CD4-positive, alpha-beta T cell treated with Interleukin-4 for 1 hour (primary cell): ENCODE measurements at regions not wholly inside any gene's neighbourhood (a gene's known extent, or its start where the extent isn't known, plus 50 kb on each side); places are given as distances from the start of the nearest gene placed in this dataset.
"Not testable (repeated sequence)": the region's sequence is repeated elsewhere in the genome, so short reads cannot be mapped to it uniquely, and the experiment has no call there.

Experiments
- DNase-seq, 2 donors: peaks; one replicate each; pipeline ENCODE4 v3.0.0-alpha.2; 2020 to 2022

DNA sequence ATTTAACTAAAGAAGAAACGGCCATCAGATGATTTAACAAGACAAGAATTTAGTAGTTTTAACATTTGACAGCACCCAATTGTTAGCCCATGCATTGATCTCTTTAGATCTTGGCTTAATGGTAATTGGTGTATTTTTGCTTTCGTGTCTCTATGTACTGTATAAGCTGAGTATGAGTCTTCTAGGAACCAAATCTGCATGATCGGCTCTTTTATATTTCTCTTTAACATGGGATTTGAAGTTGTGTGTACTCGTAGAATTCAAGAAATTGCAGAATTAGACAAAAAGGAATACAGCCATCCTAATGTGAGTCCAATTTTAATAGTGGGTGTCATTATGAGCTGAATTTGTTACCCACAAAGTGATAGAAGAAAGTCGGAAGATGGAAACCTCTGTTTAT is 438.9 kb upstream of the WWC1 start:
- no peak for DNase-seq

DNA sequence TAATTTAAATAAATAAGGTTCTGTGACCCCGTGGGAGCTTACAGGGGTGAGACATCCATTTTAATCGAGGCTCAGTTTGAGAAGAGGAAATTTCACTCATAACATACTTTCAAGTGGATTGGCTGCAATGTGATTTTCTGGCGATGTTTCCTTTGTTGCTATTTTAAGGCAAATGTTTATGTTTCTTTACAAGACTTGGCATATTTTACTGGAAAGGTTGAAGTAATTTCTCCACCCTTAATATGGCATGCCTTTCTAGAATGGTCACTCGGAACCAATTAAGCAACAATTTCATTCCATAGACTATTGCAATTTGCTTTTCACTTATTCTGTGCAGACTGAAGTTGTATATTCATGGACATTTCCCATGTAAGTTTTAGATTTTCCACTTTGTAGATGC is 438.0 kb upstream of the WWC1 start:
- DNase-seq, result no peak

DNA sequence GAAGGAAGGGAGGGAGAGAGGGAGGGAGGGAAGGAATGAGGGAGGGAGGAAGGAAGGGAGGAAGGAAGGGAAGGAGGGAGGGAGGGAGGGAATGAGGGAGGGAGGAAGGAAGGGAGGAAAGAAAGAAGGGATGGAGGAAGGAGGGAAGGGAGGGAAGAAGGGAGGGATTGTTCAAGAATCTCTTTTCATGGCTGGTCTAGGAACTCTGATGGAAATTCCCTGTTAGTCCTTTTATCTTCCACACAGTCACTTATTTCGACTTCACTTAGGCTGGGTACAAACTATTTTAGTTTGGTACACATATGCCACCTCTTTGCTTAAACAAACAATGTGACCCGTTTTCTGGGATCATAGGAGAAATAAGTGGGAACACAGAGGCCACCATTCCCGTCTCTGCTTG is 435.6 kb upstream of the WWC1 start:
- DNase-seq, result no peak

DNA sequence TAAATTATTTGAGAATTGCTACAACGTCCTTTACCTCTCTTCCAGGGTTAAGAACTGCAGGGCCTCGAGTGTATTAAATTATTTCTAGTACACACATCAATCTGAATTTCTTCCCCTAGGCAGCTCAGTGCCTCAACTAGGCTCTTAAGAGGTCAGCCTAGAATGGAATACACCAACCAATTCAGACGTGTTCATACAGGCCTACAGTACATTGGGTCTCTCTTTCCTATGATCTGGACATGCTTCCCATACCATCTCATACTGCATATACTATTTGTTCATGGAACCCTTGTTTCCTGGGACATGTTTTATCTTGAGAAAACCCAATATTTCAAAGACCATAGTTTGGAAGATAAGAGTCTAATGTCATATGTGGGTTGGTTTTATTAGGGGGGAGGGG is 434.1 kb upstream of the WWC1 start:
- no peak for DNase-seq

DNA sequence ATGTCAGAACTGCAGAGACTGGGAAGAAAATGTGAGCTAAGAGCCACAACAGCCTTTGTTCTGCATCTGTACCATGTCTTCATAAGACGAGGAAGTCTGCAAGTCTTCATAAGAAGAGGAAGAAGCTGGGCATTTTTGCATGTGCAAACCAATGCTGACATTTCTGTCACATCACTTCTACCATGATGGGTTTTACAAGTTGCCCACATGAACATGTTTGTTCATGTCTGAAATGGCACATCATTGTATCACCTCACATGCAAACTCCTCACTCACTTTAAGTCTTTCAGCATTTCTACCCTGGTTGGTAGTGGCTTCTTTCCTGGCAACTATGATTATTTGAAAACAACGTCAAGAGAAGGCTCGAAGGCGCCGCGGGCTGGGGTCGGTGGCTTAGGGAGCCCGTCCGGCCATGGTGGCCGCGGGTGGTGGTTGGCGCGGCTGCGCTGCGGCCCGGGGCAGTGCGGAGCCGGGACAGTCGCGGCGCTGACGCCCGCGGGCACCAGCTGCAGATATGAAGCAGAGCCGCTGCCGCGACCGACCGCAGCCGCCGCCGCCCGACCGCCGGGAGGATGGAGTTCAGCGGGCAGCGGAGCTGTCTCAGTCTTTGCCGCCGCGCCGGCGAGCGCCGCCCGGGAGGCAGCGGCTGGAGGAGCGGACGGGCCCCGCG is 433.1 kb upstream of the WWC1 start:
- not testable (repeated sequence) for DNase-seq

DNA sequence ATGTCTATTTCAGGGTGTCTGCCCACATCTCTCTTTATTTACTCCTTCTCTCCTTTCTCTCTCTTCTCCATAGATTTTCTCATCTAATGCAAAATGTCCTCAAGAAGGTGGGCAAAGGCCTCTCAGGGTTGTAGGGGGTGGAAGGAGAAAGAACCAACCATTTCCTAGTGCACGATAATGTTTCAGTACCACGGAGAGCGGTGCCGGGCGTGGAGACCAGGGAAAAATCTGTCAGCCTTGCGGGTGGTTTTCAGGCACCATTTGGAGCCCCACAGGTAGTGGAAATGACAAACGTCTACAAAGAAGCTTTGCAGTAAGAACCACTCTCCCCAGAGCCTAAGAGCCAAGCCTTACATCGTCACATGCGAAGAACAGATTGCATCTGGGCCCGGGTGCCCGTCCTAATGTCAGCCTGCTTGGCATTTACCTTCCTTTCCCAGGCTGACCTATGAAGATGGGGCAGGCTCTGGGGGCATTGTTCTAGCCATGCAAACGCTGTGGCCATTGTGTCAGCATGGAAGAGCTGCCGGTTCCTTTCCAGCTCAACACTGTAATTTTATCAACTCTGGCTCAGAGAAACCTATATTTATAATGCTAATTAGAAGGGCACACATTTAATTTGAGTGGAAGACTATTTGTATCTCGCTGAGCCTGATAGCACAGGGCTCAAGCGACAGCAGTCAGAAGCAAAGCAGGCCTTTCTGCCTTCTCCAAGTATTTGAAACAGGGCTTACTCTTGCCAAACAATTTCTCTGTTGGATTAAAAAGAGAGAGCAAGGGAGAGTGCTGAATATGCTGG is 430.1 kb upstream of the WWC1 start:
- DNase-seq, result no peak

DNA sequence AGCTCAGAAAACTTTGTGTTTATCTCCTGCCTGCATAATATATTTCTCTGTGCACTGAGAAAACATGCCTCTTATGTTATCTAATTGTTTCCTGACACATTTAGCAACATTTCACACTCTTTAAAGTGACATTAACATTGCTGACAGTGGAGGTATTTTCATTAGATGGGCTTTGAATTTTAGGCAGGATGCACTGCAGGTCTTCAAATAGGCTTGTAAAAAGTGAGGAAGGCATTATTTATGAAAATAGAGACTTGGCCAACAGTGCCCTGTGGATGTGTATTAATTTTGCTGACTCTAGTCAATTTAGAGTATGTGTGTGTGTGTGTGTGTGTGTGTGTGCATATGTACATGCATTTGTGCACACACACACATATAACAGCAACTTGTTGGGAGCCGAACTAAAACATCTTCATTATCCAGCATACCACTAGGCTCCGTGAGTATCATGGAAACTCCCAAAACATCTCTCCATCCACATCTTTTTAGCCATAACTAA is 429.5 kb upstream of the WWC1 start:
- DNase-seq, result no peak

DNA sequence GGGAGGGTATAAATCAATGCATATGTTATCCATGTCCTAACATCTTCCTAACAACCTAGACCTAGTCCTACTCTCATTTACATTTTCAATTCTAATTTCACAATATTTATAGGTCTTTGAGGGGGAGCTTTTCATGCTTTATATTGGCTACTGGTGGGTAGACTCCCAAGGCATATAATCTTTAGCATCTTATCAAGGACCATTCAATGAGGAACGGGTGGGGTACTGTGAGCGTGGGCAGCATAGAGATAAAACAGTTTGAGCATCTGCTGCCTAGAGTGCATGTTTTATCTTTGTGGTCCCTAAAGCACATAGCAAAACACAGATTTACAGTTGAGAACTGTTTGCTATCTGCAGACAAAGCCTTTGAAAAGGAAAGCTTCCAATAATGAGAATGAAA is 427.6 kb upstream of the WWC1 start:
- DNase-seq, result no peak

DNA sequence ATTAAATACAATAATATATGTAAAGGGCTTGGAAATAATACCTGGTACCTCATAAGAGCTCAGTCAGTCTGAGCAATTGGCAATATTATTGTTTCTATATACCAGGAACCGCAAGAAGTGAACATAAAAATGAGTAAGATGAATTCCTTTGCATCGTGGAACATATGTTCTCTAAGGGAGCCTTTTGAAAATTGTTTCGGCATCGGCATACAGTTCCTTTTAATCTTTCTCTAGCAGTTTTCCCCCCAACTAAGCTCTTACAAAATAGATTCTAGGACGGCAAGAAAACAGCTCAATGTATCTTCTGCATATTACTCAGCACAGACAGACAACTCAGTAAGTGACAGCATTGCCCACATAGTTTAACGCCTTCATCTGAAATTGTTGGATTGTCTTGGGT is 426.6 kb upstream of the WWC1 start:
- no peak for DNase-seq

DNA sequence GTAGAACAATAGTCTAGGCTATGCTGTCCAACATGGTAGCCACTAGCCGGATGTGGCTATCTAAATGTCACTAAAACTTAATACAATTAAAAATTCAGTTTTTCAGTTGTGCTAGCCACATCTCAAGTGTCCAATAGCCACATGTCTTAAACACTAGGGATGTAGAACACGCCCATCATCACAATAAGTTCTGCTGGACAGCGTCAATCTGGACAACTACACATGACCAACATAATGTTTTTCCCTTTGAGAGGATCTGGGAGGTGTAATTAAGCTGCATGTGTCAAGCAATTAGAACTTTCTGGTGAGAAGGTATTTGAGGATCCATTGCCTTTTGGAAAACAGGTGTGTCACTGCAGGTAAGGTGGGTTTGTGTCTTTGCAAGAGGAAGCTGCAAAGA is 424.6 kb upstream of the WWC1 start:
- DNase-seq, result no peak

DNA sequence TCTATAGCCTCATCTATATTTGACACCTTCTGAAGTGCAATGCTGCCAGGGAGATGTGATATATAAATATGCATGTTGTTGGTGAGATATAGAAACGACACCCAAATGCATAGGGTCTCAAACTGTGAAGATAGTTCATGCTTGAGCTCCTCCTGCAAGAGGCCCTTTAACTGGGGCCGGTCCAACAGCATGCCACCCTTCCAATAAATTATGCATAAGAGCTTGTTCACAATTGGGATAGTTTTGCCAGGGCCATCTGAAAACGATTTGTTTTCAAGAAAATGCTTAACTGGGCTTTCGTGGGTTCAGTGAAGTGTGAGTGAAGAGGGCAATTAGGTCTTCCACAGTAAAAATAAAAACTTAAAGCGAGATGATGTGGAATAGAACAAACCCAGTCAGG is 424.2 kb upstream of the WWC1 start:
- no peak for DNase-seq

DNA sequence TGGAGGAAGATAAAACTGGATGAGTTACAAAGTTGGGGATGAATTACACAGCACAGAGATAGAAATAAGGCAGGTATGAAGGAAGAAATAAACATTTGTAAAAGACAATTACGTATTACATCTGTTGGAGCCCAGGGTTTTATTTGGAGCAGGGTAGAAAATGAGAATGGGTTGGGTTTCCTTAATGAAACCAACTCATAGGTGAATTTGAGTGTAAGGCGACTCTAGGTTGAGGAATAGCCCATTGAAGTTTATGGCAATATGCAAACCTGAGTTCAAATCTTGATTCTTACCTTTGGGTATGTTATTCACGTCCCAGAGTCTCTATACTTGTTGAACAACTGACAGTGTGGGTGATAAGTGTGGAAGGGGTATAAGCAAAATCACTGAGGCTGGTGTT is 422.3 kb upstream of the WWC1 start:
- no peak for DNase-seq

DNA sequence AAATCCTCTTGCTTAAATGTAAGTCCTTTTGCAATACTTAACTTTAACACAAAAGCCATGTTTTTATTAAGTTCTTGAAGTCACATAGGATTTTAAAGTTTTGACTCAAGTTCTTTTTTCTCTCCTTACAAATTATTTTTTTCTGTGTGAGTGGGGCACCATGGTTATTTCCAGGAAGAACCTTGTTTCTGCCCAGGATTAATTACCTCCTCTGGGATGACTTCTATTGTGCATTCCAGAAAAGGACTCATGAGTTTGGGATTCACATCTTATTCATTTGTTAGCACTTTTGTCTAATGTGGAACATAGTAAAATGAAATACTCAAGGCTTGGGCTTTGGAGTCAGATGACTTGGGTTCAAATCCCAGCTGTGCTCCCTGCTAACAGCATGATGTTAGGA is 421.4 kb upstream of the WWC1 start:
- DNase-seq, result no peak

DNA sequence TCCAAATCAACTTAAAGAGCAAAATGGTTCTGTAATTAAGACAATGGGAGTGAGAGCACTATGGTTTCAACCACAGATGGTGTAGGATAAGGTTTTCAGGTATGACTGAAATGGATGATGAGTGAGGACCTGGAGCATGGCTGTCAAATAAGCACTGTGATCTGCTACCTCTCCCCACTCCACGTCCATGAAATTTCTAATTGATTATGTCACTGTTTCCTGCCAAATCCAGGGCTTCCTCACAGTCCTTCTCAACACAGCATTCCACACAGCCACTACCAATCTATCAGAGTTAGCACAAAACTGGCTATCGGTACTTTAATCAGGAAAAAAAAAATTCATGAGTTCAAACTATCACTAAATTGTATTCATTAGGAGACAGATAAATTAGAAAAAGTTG is 420.4 kb upstream of the WWC1 start:
- DNase-seq, result no peak

DNA sequence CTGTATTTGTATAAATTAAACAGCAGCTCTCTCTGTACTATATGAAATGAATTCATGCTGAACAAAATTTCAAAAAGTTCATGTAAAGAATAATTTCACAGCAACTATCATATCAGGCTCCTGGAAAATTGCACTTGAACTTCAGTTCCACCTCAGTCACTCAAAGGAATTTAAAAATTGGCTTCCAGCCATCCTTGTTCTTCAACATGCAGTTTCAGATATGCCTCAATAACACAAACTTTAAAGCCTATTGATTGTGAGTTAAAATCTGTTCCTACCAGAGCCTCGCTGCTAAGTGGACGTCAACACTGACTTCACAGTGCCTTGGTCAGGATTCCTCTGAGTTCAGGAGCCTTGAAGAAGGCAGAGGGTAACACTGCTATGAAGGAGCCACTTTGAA is 418.7 kb upstream of the WWC1 start:
- DNase-seq, result no peak

DNA sequence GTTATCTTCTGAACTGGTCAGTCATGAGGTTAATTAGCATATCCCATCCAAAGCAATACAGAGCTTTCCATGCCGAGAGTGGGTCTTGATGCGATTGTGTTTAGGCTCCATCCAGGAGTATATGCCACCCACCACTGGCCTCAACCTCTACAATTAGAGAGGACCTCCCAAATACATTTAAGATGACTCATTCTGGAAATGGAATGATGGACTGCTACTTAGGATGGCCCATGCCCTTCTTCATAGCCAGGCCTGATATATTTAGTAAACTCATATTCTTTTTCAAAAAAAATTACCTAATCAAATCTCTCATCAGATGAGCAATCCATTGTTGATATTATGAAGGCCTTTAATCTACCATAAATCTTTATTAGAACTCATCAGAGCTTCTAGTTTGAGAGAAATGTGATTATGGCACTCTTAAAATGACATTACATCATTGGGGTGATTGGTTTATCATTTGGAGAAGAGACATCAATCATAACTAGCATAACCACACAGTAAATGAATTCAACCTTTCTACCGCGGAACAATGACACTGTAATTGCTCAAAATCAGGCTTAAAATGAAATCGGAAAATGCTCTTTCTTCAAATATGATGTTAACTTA is 414.2 kb upstream of the WWC1 start:
- no peak for DNase-seq

DNA sequence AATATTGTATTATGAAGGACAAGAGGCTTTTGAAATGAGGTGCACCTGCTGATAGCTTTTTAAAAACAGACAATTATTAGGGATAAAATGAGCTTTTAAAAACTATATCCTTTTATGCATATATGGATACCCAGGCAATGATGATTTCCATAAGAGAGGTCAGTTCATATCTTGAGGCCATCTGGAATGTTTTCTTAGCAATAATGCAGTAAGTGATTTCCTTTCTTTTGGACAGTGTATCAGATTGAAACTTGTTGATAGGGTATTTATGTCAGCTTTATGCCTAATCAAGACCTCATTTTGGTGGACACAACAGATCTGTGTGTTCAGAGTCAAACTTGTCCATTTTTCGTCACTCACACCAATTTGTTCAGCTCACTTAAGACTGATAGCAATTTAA is 413.5 kb upstream of the WWC1 start:
- no peak for DNase-seq

DNA sequence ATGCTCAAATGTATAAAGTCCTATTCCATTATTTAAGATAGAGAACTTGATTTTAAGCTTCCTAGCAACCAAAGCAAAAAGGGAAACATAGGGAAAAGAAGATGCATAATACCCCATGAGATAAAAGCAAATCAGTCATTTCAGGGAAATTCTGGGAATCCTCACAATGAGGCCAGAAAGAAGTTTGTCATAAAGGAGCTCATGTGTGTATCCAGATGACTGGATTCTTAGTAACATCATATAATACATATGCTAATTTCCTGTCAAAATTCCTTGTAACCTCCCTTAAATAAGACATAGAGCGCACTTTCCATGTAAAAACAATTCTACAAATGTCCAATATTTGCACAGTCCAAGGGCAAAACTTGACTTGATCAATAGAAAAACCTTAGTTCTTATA is 411.0 kb upstream of the WWC1 start:
- DNase-seq, result no peak

DNA sequence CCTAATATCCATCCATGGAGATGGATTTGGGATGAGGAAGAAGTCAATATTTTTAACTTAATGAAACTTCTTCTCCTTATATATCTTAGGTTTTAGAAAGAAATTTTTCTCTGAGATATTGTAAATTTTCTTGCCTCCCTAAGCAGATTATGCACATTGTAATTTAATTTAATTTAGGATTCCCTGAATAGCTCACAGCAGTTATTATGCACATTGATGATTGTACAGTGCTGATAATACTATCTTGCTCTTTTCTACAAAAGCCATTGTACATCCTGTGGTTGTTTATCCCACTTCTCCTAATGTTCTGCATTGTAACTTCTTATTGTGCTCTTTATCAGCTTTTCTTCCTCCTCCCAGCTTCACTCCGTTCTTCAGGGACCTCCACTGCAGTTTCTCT is 410.4 kb upstream of the WWC1 start:
- DNase-seq, result no peak

DNA sequence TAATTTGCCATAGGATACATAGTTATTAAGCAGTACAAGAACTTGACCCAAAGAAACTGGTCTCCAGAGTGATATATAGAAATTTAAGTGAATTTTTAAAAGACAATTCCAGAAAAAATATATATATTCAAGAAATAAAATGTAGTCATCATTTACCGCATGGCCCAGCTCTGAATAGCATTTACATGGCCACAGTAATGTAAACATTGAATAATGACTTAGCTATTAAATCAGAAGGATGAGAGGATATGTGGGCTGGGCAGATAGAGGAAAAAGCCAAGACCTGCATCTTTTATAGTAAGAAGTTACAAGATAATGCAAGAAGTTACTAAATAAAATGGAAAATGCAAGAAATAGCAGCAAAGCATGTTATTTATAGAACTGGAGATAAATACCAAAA is 405.2 kb upstream of the WWC1 start:
- no peak for DNase-seq

DNA sequence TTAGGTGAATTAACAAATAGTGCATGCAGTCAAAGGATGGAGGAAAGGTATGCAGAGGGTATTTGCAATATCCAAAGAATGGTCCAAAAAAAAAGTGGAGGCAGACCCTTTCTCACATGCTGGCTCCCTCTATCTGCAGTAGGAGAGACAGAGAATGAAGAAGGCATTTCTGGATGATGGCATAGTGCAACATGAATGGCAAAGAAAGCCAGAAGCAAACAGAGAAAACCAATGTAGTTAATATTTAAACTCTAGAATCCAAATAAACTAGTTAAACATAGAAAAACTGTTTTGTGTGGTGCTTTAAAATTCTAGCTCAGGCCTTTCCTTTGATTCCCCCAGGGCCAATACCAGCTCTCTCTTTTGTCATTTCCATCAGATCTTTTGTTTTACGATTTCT is 403.1 kb upstream of the WWC1 start:
- DNase-seq, result no peak

DNA sequence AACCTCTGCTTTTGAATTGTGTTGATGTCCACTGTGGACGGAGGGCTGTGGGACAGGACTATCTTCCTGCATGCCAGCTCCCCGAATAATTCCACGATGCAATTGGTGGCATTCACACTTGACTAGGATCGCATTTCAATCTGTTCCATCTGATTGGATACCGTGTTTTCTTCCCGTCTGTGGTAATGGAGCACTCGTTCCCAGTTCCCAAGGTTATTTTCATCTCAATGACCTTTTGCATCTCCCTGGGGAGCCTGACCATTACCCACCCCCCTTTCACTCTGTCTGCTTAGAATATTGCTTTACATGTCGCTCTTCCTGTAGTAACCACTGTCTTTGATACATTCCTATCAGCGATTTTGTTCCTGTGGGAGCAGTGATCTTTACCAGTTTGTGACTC is 402.2 kb upstream of the WWC1 start:
- no peak for DNase-seq

DNA sequence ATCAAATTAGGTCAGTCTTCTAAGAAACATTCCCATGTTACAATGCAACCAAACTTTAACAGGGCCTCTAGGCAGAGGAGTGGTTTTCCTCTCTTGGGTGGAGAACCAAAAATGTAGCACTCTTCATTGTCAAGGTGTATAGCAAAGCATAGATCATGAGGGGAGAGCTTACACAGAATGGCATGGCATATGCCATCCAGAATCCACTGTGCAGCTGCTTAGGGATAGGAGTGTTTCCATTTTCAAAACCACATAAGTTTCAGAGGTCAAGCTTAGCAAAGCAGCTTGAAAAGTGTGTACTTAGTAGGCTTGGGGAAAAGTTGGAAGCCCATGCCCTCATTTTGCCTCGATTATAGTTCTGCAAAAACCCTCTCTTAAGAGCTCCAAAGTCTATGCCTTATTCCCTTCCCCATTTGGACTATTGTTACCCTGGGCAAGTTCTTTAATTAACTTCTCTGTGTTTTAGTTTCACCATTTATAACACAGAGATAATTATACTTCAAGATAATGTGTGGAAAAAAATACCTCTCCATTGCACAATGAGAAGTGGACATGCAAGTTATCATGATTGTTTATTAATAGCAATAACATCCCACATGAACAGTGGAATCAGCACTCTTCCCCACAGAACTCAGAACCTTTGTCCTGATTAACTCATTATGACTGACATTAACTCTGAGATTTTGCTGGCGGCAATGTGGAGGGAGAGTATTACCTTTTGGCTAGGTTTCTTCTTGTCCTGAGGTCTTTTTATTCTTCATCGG is 398.9 kb upstream of the WWC1 start:
- DNase-seq, result no peak

DNA sequence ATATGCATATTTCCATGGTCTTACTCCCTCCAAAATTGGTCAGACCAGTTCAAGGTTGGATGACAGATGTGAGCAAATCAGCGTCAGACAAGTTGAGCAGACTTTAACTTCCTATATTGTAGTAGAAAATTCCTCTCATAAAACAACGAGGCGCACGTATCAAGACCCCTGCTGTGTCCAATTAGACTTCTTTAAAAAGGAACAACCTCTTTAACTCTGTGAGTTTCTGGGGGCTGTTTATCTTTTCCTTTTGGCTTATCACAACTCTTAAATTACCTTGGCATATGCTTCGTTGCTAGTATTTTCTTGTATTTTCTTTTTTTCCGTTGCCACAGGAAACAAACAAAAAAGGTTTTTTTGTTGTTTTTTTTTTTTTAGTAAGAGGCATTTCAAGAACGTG is 398.2 kb upstream of the WWC1 start:
- no peak for DNase-seq
